IPS DF 19.7 (cell line): ENCODE measurements at regions not wholly inside any gene's neighbourhood (a gene's known extent, or its start where the extent isn't known, plus 50 kb on each side); places are given as distances from the start of the nearest gene placed in this dataset.
A peak's percentile ranks its signal among the peaks of the same experiment; 100 is the strongest.
"Not testable (repeated sequence)": the region's sequence is repeated elsewhere in the genome, so short reads cannot be mapped to it uniquely, and the experiment has no call there.

Experiments
- DNase-seq: peaks from one replicate; pipeline ENCODE4 v3.0.0-alpha.2; 2013; ENCODE audit warnings: low read depth, low spot score

DNA sequence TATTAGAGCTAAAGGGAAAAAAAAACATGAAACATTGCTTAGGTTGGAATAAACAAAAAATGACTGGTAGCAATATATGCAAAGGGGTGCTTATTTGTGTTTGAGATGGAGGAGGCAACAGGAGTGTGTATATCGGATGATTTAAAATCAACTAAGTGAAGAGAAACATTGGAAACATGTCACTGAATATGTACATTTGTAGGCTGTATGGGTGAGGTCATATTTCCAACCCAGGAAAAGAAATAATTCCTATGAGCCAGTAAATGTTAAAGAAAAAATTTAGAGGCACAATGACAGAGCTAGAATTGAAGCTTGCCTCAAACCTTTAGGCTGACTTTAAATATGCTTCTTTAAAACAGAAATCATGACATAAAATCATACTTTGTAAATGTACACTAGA lies 709.0 kb upstream of the SEMA3D start:
- no peak for DNase-seq

DNA sequence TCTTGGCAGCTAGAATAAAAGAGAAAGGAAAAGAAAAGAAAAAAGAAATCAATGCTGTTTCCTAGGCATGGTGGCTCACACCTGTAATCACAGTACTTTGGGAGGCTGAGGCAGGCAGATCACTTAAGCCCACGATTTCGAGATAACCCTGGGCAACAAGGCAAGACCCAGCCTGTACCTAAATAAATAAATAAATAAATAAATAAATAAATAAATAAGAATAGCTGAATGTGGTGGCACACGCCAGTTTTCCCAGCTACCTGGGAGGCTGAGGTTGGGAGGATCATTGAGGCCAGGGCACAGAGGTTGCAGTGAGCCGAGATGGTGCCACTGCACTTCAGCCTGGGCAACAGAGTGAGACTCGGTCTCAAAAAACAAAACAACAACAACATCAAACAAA lies 705.0 kb upstream of the SEMA3D start:
- DNase-seq: not testable (repeated sequence)

DNA sequence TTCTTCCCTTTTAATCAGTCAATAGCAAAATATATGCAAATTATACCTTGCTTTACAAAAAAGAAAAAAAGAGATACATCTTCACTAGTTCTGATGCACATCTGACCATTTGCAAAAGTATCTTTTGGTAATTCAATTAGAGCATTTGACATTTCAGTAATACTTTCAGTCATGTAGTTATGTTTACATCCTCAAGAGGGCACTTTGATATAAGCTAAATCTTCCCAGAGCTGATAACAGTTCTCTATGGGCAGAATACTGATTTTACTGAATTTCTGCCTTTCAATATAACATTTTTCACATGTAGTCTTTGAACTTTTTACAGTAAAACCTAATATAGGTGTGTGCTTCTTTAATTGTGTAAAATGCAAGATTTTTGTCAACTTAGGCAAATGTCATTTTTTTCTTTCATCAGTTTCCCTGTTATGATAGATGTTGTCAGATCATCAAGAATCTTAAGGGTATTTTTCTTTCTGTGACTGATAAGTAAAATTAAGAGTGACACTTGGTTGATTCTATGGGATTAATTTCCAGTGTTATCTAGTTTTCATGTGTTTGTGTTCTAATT lies 703.5 kb upstream of the SEMA3D start:
- no peak for DNase-seq

DNA sequence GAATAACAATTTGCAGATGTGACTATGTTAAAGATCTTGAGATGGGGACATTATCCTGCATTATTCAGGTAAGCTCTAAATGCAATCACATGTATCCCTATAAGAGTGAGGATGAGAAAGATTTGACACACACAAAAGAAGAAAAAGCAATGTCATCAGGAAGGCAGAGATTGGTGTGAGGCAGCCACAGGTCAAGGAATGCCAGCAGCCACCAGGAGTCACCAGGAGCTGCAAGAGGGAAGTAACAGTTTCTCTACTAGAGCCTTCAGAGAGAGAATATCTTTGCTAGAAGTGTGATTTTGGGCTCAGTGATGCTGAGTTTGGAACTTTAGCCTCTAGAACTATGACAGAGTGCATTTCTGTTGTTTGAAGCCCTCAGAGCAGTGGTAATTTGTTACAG lies 700.3 kb upstream of the SEMA3D start:
- DNase-seq: no peak

DNA sequence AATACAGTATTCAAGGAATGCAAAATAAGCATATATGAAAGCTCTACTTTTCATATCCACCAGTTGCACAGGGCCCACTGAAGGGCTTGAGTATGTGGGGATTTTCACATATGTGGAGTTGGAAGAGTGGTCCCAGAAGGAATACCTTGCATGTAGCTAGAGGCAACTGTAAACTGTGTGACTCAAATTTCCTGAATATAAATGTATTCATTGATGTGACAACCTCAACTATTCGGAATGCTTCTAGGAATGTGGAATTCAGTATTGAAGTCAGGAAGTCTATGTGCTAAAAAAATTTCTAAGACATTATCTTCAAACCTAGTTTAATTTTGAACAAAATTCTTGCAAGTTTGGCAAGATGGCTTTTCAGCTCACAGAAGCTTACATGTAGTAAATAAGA lies 695.5 kb upstream of the SEMA3D start:
- no peak for DNase-seq

DNA sequence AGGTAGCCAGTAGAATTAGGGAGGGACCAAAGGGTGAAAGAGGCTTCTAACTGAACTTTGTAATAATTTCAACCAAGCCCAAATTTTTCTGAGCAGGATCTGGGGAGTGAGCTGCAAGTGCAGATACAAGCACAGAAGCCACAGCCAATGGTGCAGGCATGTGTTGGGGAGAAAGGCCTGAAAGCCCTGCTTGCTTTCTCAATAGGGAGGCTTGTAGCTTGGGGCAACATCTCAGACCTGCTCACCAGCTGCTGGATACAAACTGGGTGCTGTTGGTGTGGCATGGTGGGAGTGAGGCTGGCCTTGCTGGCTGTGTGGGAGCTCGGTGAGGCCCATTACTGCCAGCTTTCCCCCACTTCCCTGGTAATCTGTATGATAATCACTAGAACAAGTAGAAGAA lies 688.5 kb upstream of the SEMA3D start:
- no peak for DNase-seq

DNA sequence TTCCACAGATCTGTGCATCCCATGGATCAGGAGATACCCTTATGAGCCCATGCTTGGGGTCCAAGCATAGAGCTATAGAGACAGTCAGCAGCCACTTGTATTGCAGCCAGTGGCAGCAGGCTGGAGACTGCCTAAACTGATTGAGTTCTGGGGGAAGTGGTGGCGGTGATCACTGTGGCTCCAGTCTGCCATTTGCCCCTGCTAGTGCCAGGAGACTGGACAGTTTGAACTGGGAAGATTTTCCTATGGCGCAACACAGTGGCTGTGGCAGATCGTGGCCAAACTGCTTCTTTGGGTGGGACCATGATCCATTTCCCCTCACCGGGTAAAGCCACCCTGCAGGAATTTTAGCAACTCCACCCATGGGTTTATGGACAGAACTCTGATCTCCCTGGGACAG lies 679.7 kb upstream of the SEMA3D start:
- DNase-seq: no peak

DNA sequence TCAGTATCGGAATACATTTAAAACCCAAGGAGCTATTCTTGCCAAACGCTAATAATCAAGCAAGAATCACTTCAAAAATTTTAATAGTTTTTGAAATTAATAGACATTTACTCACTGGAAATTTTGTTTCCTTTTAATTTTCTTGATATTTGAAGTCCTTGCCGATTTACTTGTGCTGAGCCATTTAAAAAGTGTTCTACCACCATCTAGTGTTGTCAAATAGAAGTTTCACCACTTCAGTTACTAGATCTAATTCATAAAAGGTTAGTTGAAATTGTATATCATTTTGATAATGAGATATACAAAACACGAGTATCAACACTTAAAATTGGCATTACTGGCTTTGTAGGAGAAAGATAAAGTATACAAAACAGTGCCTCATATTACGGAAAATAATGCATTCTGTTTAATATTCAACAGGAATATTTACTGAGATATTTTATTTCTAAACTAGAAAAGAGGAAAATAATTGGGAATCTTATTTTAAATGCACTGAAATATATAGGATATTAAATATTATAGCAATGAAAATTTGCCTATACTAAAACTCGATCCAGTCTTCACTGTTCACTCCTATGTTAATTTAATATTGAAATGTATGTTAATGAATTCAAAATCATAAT lies 664.8 kb upstream of the SEMA3D start:
- DNase-seq: peak; percentile 5

DNA sequence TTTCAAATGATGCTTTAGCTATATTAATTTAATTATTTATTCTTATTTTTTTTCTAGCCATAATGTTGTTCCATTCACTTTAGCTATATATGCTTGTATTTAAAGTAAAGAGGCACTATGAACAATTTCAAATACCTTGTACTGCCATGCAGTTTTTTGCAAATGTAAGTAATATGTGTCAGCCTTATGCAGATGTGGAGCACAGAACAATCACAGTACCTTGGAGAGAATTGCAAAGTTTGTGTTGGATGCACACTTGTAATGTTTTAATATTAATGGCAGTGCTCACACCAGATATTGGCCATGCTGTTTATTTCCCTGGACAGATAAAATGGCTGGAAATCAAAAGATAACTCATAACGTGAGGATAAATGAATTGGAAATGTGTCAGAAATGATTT lies 663.5 kb upstream of the SEMA3D start:
- DNase-seq: no peak

DNA sequence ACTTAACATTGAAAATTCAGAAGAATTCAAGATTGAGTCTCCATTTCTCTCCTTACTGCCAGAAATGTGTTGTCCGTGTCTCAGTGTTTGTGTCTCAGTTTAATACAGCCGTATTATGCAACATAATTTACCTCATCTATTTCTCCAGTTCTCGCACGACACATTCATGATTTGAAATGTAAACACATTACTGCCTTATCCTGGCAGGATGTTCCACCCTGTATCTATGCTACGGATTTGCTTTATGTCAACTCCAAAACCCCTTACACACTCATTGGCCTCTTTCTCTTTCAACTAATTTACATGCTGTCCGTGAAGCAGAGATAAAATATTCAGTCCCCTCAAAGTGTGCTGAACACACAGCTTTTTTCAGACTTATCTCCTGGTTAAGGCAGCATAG lies 653.7 kb upstream of the SEMA3D start:
- DNase-seq: no peak

DNA sequence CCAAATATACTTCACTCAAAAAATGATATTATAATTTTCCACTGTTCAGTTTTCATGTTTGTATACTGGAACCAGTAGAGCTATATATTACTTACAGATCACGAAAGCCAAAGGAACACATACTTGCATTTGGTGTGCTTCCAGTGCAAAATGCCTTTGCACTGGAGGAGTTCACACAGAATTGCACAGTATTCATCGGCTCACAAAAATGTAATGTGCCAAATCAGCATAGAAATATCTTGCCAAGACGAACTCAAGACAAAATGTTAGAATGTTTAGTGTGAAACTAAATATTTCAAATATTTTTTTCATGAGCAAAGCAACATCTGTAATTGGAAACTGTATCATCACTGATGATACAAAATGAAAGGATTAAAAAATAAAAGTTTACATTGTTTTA lies 646.2 kb upstream of the SEMA3D start:
- DNase-seq: no peak

DNA sequence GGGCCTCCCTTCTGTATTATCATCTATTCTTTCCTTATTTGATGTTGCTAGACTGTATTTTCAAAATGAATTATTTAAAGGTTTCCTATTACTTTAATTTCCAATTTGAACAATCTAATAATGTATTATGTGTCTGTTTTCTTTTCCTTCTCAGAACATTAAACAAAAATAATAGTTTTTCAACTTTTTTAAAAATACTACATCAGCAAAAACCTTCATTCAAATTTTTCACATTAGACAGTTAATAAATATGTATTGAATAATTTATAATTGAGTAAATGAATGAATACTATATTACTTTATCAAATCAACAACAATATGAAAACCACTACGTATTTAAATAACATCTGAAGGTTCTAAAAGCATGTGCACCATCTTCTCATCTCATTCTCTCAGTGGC lies 644.1 kb upstream of the SEMA3D start:
- DNase-seq: no peak

DNA sequence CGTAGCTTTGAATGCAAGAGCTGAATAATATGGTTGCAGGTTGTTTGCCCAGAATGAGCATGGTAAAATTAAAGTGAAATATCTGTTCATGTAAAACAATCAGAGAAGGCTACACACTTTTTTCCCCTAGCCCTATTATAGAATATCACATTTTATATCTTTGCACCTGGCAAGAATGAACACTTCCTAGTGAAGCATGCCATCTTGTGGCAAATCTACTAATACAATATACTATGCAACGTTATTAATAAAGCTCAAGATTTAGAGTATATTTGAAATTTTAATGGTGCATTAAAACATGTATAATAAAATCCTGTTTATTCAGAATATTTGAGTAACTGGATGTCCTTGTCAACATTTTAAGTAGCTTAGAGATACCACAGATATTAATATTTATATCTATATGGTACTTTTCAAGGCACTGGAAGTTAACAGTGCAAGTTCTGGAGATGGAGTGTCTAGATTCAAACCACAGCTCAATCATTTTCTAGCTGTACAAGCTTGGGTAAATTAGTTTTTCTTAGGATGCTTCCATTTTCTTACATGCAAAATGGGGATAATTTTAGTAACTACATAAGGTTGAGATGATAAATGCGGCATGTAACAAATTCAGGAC lies 643.1 kb upstream of the SEMA3D start:
- no peak for DNase-seq

DNA sequence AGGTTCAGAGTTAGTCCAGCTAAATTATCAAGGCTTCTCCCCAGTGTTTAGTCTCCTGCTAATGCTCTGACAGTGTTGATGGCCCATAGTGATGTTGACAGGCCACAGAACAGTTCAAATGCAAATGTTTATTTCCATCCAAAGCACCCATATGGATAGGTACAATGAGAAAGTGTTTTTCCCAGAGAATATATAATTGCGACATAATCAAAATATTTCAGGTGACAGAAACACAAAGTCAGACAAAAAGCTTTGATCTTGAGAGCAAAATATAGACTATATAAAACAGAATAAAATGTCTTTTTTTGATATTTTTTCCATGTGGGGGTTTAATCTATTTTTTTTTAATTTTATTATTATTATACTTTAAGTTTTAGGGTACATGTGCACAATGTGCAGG lies 642.3 kb upstream of the SEMA3D start:
- no peak for DNase-seq

DNA sequence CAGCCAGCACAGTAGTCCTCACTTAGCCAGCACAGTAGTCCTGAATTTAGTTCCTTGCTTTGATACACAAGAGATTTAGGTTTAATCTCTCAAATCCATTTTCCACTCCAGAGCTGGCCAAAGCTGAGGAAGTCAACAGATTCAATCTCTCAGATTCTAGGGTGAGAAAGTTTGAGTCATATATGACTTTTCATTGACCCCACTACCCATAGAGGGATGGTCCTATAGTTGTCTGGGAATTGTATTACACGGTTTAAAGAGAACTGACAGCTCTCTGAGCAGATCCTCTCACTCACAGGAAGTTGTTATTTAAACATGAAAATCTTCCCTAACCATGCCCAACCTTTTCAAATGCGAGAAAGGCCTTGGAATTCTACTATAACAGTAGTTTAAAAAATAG lies 641.8 kb upstream of the SEMA3D start:
- no peak for DNase-seq

DNA sequence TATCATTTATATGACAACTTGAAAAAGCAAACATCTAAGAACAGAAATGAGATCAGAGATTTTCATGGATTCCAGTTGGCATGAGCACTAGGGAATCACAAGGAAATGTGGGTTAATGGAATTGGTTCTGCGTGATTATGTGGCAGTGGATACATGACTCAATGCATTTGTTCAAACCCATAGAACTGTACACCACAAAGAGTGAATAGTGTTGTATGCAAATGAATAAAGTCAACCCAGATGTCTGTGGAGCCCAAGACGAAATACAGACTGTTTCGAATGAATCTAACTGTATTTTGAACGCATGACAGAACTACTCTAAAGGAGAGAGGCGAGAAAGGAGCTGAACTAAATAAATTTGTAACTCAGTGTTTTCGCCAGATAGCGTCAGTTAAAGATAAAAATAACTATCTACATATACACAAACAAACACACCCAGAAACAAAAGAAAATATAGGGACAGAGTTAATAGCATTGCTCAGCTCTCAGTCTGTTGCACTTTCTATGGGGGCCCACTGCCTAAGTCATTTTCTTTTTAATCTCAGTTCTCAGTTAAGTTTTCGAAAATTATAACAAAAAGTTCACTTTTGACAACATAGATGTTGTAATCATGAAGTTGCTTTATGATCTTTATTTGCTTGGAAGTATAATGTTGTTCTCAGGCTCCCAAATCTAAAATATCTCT lies 636.7 kb upstream of the SEMA3D start:
- no peak for DNase-seq

DNA sequence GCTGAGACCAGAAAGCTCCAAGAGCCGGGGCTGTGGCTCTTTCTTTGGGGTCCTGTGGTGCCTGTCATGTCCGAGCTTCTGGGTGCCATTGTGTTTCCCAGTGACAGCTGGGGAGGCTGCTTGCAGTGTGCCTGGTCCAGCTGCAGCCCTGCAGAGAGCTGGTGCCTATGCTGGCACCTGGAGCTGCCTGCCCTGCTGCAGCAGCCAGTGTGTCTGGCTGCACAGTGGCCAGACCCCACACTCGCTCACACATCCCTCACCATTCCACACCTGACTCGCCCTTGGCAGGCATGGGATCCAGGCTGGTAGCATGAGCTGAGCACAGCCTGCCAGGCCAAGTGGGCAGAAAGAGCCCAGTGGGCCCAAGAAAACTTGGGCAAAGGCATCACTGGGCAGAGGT lies 635.1 kb upstream of the SEMA3D start:
- DNase-seq: no peak

DNA sequence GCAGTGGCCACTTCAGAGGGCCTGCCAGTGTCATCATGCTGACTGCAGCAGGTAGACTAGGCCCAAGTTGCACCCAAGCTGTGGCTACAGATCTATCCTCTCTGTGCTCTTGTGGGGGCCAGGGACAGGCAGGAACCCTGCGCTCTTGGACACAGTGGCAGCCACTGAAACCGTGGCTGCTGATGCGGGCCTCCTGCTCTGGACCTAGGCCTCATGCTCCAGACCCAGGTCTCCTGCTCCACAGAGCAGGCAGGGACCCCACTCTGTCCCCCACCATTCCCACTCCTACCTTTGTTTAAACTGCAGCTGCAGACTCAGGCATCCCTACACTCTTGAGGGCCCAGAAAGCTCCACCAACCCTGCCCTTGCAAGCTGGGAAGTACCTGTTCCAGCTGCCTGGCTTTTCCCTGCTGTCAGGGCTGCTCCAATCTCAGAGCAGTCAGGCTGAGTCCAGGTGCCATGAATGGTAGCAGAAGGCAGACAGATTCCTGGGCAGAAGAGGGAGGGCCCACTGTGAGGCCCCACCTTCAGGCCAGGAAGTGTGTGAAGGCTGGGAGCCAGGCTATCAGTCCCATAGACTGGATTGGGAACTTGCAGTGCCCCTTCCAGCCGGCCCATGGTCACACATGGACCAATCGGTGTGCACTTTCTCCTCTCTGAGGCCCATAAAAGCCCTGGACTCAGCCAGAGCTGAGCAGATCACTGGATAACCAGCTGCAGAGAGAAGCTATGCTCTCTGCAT lies 634.0 kb upstream of the SEMA3D start:
- DNase-seq: no peak

DNA sequence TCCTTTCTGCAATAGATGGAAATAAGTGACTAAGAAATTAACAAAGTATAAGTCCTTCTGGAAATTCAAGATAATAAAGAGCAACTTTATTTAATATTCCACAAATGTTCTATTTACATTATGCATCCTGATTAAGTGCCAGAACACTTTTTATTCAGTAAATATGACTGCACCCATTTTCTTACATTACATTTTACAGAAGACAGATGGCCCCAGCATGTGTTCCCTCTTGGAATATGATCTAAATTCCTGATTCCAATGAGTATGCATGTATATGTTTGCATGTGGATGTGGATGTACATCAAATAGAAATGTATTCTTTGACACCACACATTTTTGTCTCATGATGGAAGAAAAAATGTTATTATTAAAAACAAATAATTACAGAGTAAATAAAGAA lies 628.7 kb upstream of the SEMA3D start:
- DNase-seq: no peak

DNA sequence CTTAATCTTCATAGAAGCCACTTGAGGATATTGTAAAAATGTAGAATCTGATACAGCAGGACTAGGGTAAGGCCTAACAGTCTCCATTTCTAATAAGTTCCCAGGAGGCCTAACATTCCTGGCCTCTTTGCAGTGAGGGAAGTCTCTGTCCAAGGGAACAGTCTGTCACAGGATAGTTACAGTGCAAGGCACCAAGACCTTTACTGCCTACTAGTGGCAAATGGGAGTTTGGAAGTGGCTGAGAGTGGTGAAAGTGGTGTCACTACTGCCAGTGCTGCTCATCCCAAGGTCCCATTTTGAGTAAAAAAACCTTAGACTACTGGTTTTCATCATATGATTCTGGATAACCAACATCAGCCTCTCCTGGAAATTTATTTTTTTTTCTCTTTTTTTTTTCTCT lies 619.5 kb upstream of the SEMA3D start:
- peak; percentile 48 for DNase-seq

DNA sequence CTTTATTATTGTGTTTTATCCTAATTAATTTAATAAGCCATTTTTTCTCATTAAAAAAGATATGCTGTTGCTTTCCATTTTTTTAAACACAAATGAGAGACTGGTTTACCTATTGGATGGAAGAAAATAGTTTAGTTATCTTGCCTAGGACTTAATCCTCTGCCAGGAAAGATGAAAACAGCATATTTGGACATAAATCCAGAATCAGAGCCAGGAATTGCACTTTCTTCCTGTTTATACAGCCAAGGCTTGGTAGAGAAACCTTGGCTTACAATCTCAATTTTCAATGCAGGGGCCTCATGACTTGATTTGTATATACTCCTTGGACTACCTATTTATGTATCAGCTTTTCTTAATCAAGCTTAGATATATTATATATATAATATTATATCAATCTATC lies 618.8 kb upstream of the SEMA3D start:
- no peak for DNase-seq

DNA sequence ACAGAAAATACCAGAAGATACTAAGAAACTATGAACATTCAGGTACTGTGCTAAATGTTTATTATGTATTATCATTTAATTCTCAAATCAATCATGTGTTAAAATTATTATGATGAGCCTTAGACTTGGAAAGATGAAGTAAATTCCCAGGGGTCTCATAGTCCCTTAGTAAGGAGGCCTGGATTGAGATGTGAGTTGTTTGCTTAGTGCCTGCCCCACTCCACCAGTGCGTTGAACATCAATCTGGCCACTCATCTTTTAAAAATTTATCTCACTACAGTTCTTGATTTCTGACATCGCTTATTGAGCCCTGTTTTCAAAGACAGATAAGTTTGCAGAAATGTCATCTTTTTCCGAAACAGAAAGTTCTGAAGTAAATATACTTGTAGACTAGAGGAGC lies 618.4 kb upstream of the SEMA3D start:
- no peak for DNase-seq
